GM12874 (cell line): ENCODE measurements at regions not wholly inside any gene's neighbourhood (a gene's known extent, or its start where the extent isn't known, plus 50 kb on each side); places are given as distances from the start of the nearest gene placed in this dataset.

Source experiments
- CTCF ChIP-seq: IDR thresholded peaks from 2 replicates; pipeline ENCODE4 v1.5.1; 2011; ENCODE audit warnings: low read depth, mild to moderate bottlenecking, control low read depth, low read length, moderate library complexity; ENCODE audit not compliant: insufficient read depth

- TF ChIP-seq CTCF, result no peak
Measured at GRCh38 chr12:127556231-127556886, 710.6 kb upstream of the TMEM132C start.

- no peak for TF ChIP-seq CTCF
Measured at GRCh38 chr12:127558361-127558760, 708.6 kb upstream of the TMEM132C start.

DNA sequence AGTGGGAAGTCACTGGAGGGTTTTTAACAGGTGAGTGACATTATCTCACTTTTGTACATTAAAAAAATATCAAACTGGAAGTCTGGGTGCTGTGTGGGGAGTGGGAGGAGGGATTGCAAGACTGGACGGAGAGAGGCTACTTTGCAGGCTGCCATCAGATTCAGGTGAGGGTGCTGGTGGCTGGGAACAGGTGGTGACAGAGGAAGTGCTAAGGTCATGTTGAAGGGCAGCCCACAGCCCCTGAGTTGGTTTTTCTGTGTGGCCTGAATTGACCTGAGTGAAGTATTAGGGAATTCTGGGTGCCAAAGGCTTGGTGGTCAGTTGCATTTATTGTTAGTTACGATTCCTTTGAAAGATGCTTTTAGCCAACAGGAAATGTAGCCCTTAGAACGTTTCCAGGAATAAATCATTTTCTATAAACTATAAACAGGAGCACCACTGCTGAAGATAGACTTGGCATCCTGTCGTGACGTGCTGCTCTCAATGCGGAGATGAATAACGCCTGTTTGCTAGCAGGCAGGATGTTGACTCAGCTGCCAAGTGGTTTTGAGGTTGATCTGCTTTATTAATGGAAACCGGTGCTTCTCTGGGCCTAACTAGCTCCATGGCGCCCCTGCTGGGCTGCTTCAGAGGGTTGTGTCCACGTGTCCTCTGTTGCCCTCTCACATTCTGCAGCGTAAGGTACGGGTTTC, 707.5 kb upstream of the TMEM132C start:
- no peak for TF ChIP-seq CTCF

DNA sequence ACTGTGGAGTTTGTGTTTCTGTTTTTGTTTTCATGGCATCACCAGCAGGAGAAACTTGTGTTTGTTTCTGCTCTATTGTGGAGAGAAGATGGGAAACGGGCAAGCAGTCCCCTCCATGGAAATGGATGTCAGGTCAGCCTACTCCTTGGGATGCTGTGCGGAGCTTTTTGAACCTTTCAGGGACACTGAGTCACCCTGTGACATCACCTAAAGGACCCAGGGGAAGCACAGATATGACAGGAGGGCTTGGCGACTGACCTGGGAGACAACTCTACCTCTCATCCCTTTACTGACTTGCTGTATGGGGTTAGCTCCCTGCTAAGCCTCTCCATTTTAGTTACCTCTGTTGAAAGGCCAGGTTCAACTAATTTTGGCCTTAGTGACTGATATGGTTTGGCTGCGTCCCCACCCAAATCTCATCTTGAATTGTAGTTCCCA, 706.9 kb upstream of the TMEM132C start:
- no peak for TF ChIP-seq CTCF

GRCh38 chr12:127562816-127563215, 704.2 kb upstream of the TMEM132C start:
- TF ChIP-seq CTCF, result no peak

GRCh38 chr12:127565241-127565640, 701.7 kb upstream of the TMEM132C start:
- TF ChIP-seq CTCF, result no peak

GRCh38 chr12:127567531-127567930, 699.4 kb upstream of the TMEM132C start:
- no peak for TF ChIP-seq CTCF
